GM20431 (cell line): ENCODE measurements at regions not wholly inside any gene's neighbourhood (a gene's known extent, or its start where the extent isn't known, plus 50 kb on each side); places are given as distances from the start of the nearest gene placed in this dataset.
"Not testable (repeated sequence)": the region's sequence is repeated elsewhere in the genome, so short reads cannot be mapped to it uniquely, and the experiment has no call there.

Source experiments
- in situ Hi-C: fragments of 300-500 bp; cut with MseI, MboI; formaldehyde crosslinking; loops from one replicate; pipeline ENCODE4 v1.15.0; 2020; ENCODE audit warnings: low sequenced_read_pairs; ENCODE audit not compliant: unreplicated experiment

DNA sequence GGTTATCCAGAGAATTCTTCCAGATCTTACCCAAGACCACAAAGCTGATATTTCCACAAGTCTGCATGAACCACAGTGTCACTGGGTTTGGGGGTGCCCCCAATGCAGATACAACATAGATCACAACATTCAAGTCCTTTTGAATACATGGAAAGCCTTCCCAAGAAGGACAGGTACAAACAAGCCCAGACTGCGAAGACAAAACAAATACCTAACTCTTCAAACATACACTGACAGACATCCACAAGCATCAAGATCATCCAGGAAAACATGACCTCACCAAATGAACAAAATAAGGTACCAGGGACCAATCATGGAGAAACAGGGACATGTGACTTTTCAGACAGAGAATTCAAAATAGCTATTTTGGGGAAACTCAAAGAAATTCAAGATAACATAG lies 93.1 kb downstream of the MDH1 start:
- in situ Hi-C loops, result loop anchor here (25.0 kb wide), 1 partner anchor 180 kb away; no protein-coding TSS in a partner anchor

DNA sequence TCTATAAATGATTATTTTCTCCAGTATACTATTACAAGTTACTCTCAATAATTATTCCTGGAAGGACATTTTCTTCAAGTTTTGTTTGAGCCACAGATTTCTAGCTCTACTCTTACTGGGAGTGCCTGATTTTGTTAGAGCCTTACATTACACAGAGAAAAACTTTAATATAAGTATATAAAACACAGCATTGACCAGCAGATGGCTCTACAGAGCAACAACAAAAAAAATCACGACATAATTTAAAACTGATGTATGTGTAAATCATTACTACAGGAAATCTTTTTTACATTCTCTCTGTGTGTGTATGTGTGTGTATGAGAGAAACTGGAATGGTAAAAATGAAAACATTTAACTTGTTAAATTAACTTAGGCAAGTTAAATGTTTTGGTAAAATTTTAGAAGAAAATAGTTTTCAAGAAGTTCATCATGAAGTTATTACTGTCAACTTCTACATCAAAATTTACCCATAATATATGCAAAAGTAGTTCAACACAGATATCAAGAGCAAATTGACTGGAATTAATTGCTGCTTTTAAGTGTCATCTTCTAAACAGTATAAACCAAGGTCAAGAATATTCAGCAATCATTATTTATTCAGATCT lies 103.3 kb downstream of the MDH1 start:
- in situ Hi-C loops, result loop anchor here (25.0 kb wide), 1 partner anchor 170 kb away; no protein-coding TSS in a partner anchor

DNA sequence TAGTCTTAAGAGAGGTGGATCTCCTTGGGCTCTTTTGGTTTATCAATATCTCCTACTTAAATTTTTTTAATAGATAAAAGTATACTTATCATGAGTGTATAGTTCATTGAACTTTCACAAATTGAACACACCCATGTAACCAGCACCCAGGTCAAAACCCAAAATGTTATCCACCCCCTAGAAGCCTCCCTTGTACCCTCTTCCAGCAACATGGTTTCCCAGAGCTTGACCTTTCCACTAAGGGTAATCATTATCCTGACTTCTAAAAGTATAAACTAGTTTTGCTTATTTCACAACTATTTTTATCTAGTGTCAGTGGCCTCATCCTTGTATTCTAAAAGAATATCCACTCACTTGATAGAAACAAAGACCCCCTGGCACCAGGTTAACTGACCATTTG lies 106.8 kb downstream of the MDH1 start:
- in situ Hi-C loops, result loop anchor here (25.0 kb wide), 1 partner anchor 167 kb away; no protein-coding TSS in a partner anchor

DNA sequence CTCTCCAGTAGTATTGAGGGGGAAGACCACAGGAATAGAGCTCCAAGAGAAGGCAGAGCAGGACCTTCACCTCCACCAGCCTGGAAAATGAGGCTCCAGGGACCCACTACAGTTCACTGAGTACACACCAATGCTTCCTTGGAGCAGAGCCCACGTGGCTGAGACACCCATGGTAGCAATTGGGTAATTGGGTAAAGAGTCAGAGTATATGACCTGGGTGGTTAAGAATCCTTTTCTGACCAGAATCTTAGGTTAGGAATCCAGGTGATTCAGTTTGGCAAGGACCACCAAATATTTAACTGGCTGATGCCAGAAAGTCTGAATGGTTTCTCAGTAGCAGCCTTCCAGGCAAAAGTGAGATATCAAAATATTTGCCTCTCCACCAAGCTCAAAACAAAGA lies 107.7 kb downstream of the MDH1 start:
- in situ Hi-C loops, result loop anchor here (25.0 kb wide), 1 partner anchor 166 kb away; no protein-coding TSS in a partner anchor

- in situ Hi-C loops, result loop anchor here (25.0 kb wide), 1 partner anchor 165 kb away; no protein-coding TSS in a partner anchor
Observed at GRCh38 chr2:63697160-63697559, 108.4 kb downstream of the MDH1 start.

GRCh38 chr2:63698786-63699548 lies 110.2 kb downstream of the MDH1 start:
- in situ Hi-C loops, result loop anchor here (25.0 kb wide), 1 partner anchor 163 kb away; no protein-coding TSS in a partner anchor

DNA sequence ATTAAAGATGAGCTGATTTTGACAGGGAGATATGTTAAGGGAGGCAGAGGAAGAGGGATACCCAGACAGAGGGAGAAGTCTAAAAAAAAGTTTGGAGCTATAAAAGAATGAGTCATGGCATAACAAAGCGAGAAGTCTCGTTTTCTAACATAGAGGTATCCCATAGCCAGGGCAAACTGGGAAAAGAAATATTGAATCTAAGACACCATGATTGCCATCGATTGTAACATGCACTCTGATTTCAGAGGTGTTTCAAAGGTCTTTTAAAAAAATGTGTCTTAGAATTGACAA lies 110.7 kb downstream of the MDH1 start:
- in situ Hi-C loops, result loop anchor here (25.0 kb wide), 1 partner anchor 163 kb away; no protein-coding TSS in a partner anchor

- in situ Hi-C loops, result no loop called here
Observed at GRCh38 chr2:63700271-63700670, 111.5 kb downstream of the MDH1 start.

- in situ Hi-C loops, result no loop called here
Observed at GRCh38 chr2:63701406-63701805, 112.6 kb downstream of the MDH1 start.

- in situ Hi-C loops, result not testable (repeated sequence)
Observed at GRCh38 chr2:63706084-63706483, 117.3 kb downstream of the MDH1 start.

GRCh38 chr2:63710732-63711131 lies 122.0 kb downstream of the MDH1 start:
- in situ Hi-C loops, result no loop called here

GRCh38 chr2:63712748-63713147 lies 124.0 kb downstream of the MDH1 start:
- in situ Hi-C loops, result no loop called here

GRCh38 chr2:63716146-63716545 lies 125.5 kb upstream of the UGP2 start:
- in situ Hi-C loops, result no loop called here

DNA sequence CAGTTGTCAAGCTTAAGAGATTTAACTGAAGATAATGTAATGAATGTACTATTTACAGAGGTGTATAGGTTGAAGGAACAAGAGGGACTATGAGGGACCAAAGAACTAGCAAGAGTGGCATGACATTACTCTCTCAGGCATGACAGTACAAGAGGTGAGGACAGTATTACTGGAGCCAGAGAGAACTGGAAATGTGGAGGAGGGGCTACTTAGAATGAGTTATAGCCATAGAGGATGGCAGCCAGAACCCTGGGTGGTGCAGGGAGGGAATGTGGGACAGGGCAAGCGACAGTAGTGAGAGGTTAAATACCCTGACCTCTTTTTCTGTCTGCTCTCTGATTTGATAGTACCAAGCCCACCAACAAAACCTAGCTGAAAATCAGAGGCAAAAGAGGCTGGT lies 122.6 kb upstream of the UGP2 start:
- in situ Hi-C loops, result no loop called here

DNA sequence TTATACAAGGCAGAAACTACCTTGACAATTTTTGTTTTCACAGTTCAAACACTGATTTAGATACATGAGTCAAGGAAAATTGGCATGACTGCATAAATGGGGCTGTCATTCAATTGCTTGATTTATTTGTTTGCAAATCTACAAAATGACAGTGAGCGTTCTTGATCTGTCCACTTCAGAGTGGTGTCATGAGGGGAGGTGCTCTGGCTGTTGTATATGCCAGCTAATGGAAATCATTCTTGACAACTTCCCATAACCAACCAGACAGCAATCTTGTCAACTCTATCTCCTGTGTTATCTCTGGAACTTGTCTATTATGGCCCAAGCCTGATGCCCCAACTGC lies 120.6 kb upstream of the UGP2 start:
- in situ Hi-C loops, result no loop called here

DNA sequence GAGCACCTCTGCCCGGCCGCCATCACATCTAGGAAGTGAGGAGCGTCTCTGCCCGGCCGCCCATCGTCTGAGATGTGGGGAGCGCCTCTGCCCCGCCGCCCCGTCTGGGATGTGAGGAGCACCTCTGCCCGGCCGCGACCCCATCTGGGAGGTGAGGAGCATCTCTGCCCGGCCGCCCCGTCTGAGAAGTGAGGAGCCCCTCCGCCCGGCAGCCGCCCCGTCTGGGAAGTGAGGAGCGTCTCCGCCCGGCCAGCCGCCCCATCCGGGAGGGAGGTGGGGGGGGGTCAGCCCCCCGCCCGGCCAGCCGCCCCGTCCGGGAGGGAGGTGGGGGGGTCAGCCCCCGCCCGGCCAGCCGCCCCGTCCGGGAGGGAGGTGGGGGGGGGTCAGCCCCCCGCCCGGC lies 119.4 kb upstream of the UGP2 start:
- in situ Hi-C loops, result not testable (repeated sequence)

DNA sequence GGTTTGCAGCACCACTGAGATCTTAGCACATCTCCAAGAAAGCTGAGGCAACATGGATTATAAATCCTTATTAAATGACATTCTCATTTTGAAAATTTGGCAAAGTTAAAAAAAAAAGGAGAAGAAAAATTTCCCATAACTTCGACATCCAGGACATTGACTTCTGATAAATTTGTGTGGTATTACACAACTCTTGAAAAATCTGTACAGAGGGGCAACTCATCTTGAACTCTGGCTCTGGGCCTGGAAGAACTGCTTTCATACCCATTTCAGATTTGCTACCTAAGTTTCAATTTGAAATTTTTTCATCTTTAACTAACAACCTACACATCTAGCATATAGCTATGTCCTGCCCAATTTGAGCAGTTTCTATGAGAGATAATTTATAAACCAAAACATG lies 118.0 kb upstream of the UGP2 start:
- in situ Hi-C loops, result no loop called here

DNA sequence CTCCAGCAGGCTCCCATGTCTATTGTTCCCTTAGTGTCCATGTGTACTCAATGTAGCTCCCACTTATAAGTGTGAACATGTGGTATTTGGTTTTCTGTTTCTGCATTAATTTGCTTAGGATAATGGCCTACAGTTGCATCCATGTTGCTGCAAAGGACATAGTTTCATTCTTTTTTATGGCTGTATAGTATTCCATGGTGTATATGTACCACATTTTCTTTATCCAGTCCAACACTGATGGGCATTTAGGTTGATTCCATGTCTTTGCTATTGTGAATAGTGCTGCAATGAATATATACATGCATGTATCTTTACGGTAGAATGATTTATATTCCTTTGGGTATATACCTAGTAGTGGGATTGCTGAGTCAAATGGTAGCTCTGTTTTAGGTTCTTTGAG lies 116.5 kb upstream of the UGP2 start:
- in situ Hi-C loops, result not testable (repeated sequence)

DNA sequence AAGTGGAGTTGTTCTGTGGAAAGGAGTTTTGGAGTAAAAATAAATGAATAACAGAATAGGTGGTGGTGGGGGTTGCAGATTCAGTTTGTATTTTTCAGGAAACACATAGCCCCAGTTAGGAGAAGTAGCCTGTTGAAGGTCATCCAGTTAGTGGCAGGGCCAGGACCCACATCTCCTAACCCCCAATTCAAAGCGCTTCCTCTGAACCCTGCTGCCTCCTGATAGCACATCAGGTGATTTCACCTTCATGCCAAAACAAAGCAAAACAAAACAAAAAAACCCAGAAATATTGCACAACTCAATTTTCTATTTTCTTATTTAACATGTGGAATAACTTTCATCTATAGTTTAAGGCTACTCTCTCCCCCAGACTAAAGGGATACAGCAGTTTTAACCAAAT lies 112.3 kb upstream of the UGP2 start:
- in situ Hi-C loops, result no loop called here

DNA sequence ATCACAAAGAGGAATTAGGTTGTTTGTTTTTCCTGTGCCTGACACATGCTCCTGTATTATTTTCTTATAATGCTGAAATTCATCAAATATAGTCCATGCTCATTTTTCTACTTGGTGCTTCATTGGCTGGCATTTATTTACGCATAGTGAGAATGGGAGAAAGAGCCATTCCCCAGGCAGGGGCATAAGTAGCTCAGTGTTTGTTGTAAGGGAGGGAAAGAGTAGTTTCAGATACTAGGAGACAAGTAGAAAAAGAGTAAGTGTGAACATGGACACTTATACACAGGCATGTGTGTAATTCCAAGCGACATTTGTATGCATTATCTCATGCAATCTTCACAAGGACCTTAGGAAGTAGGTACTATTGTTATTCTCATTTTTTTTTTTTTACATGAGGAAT lies 111.9 kb upstream of the UGP2 start:
- in situ Hi-C loops, result no loop called here

DNA sequence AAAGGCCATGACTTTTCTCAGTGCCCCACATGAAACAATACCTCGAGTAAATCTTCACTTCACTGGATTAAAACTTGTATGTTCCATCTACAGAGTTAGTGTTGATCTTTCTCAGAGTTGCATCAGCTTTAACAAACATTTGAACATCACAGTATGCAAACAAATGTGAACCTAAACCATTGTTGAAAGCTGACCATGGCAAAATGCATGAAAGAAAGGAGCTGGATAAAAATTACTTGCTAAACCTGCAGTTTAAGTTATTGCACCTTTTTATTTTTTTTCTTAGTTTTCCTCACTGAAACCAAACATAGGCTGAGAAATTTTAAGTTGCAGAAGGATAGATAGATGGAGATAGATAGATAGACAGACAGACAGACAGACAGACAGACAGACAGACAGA lies 107.2 kb upstream of the UGP2 start:
- in situ Hi-C loops, result no loop called here

DNA sequence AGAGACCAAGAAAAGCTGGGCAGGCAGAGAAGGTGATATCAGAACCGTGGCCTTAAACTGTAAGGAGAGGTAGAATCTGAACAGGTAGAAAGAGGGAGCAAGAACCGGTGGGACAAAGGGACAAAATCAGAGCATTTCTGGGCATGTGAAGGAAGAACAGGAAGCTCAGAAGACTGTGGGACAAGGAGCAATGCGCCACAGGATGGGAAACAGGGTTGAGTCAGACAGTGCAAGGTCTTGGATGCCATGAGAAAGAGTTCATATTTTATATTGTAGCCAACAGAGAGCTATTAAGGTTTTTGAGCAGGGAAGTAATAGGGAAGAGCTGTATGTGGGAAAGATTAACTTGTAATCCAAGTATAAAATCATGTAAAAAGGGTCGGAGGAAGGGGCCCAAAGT lies 106.4 kb upstream of the UGP2 start:
- in situ Hi-C loops, result no loop called here
